Panc1 (cell line): ENCODE measurements at regions not wholly inside any gene's neighbourhood (a gene's known extent, or its start where the extent isn't known, plus 50 kb on each side); places are given as distances from the start of the nearest gene placed in this dataset.

Experiments used
- CTCF ChIP-seq: fragments of 450-650 bp; IDR thresholded peaks from 2 replicates; pipeline ENCODE4 v1.5.1; 2017; ENCODE audit warnings: mild to moderate bottlenecking
- POLR2AphosphoS5 ChIP-seq: IDR thresholded peaks from 2 replicates; pipeline ENCODE4 v1.6.1; 2012; ENCODE audit warnings: mild to moderate bottlenecking, low read depth, low read length, moderate library complexity
- REST ChIP-seq, 2 experiments: IDR thresholded peaks; 2 replicates each; pipeline ENCODE4 v1.6.1; 2011 to 2012; ENCODE audit warnings: low read depth in 2 of 2, control low read depth in 1 of 2, low read length in 1 of 2, mild to moderate bottlenecking in 1 of 2, moderate library complexity in 1 of 2; ENCODE audit not compliant: insufficient read depth in 1 of 2
- SIN3A ChIP-seq: IDR thresholded peaks from 2 replicates; pipeline ENCODE4 v1.6.1; 2012; ENCODE audit warnings: low read depth, mild to moderate bottlenecking, low read length, moderate library complexity, borderline replicate concordance; ENCODE audit not compliant: insufficient read depth
- TCF7L2 ChIP-seq: IDR thresholded peaks from 2 replicates; pipeline ENCODE4 v1.6.1; 2011; ENCODE audit warnings: mild to moderate bottlenecking, low read depth, low read length, inconsistent platforms

- TF ChIP-seq CTCF (no peak), SIN3A (no peak), POLR2AphosphoS5 (0 out of 2 replicates have a peak, but pooled peaks have one; percentile 24), TCF7L2 (no peak), REST (IDR thresholded peaks at IDR 0.05; ENCODE audit: insufficient read depth in 1 of 2, low read depth in 2 of 2, low read length in 1 of 2) (no peak)
Observed at GRCh38 chr17:77498091-77498741, 357.4 kb downstream of the SEC14L1 start.
